ENCODE measurements at regions not wholly inside any gene's neighbourhood (a gene's known extent, or its start where the extent isn't known, plus 50 kb on each side); places are given as distances from the start of the nearest gene placed in this dataset.

DNA sequence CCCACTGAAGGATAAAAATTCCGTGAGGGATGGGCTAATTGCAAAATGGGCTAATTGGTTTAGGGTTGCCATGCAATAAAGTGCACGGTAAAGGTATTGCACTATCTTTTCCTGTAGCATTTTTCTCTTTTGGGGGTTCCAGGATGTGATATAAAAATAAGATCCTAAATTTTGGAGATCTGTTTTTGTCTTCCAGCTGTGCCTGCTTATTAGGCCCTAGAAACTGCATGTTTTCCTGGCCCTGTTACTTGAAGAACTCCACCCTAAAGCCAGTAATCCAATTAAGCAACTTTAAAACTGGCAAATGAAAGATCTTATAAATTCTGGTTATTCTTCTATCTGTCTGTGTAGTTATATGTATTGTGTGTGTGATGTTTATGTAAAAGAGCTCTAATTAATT, 2489.6 kb downstream of the PCDH9 start:
- TF ChIP-seq, protein P1, sequence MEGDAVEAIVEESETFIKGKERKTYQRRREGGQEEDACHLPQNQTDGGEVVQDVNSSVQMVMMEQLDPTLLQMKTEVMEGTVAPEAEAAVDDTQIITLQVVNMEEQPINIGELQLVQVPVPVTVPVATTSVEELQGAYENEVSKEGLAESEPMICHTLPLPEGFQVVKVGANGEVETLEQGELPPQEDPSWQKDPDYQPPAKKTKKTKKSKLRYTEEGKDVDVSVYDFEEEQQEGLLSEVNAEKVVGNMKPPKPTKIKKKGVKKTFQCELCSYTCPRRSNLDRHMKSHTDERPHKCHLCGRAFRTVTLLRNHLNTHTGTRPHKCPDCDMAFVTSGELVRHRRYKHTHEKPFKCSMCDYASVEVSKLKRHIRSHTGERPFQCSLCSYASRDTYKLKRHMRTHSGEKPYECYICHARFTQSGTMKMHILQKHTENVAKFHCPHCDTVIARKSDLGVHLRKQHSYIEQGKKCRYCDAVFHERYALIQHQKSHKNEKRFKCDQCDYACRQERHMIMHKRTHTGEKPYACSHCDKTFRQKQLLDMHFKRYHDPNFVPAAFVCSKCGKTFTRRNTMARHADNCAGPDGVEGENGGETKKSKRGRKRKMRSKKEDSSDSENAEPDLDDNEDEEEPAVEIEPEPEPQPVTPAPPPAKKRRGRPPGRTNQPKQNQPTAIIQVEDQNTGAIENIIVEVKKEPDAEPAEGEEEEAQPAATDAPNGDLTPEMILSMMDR (IDR thresholded peaks at IDR 0.05), result no peak
- no peak for TF ChIP-seq POLR2AphosphoS5 (IDR thresholded peaks at IDR 0.05)
- TF ChIP-seq POLR2A (IDR thresholded peaks at IDR 0.05), result no peak

Measured in prostate gland (tissue), 2 donors.